Adipocyte (in vitro differentiated cells): ENCODE measurements at regions not wholly inside any gene's neighbourhood (a gene's known extent, or its start where the extent isn't known, plus 50 kb on each side); places are given as distances from the start of the nearest gene placed in this dataset.
A peak's percentile ranks its signal among the peaks of the same experiment; 100 is the strongest.
"Not testable (repeated sequence)": the region's sequence is repeated elsewhere in the genome, so short reads cannot be mapped to it uniquely, and the experiment has no call there.

Source experiments
- DNase-seq: peaks from one replicate; pipeline ENCODE4 v3.0.0-alpha.2; 2015; ENCODE audit warnings: low read depth
- H3K27me3 ChIP-seq: replicated peaks from 2 replicates; pipeline ENCODE4 v1.7.0; 2013; ENCODE audit warnings: mild to moderate bottlenecking, low read length, moderate library complexity; ENCODE audit not compliant: control insufficient read depth, insufficient read depth
- H3K36me3 ChIP-seq: 2 replicates; pipeline ENCODE4 v1.7.0; 2013; ENCODE audit warnings: low read length, mild to moderate bottlenecking, moderate library complexity; ENCODE audit not compliant: control insufficient read depth, insufficient read depth, severe bottlenecking
- H3K4me1 ChIP-seq: 2 replicates; pipeline ENCODE4 v1.7.0; 2013; ENCODE audit warnings: mild to moderate bottlenecking, low read length, moderate library complexity; ENCODE audit not compliant: control insufficient read depth, insufficient read depth
- H3K4me3 ChIP-seq: 2 replicates; pipeline ENCODE4 v1.7.0; 2013; ENCODE audit warnings: mild to moderate bottlenecking, low read length, moderate library complexity
- H3K9ac ChIP-seq: 2 replicates; pipeline ENCODE4 v1.7.0; 2013; ENCODE audit warnings: mild to moderate bottlenecking, low read length, moderate library complexity
- H3K9me3 ChIP-seq: 2 replicates; pipeline ENCODE4 v1.7.0; 2013; ENCODE audit warnings: mild to moderate bottlenecking, low read length, moderate library complexity; ENCODE audit not compliant: control insufficient read depth

GRCh38 chr20:60171738-60172137 lies 213.5 kb downstream of the CDH26 start:
- Histone ChIP-seq H3K9me3 (peaks cover 12% of the 10 kb centered on the region), H3K36me3 (no peaks in the 10 kb centered on the region), H3K27me3 (peaks cover 11% of the 10 kb centered on the region), H3K4me1 (peaks cover 12% of the 10 kb centered on the region), H3K9ac (peak overlapping the region; percentile 1), H3K4me3 (no peak overlapping the region)
- DNase-seq, result no peak

- Histone ChIP-seq H3K4me1 (peaks cover 12% of the 10 kb centered on the region), H3K27me3 (peaks cover 11% of the 10 kb centered on the region), H3K9ac (peak overlapping the region; percentile 1), H3K36me3 (no peaks in the 10 kb centered on the region), H3K9me3 (peaks cover 12% of the 10 kb centered on the region), H3K4me3 (no peak overlapping the region)
- DNase-seq, result no peak
These were observed 214.2 kb downstream of the CDH26 start for GRCh38 chr20:60172346-60172984.

- Histone ChIP-seq H3K27me3 (peaks cover 22% of the 10 kb centered on the region), H3K4me1 (peaks cover 8% of the 10 kb centered on the region), H3K9ac (no peak overlapping the region), H3K4me3 (no peak overlapping the region), H3K9me3 (peaks cover 8% of the 10 kb centered on the region), H3K36me3 (no peaks in the 10 kb centered on the region)
- no peak for DNase-seq
These were observed 218.9 kb downstream of the CDH26 start for GRCh38 chr20:60177080-60177479.

GRCh38 chr20:60180986-60181385 lies 222.8 kb downstream of the CDH26 start:
- Histone ChIP-seq H3K27me3 (peaks cover 21% of the 10 kb centered on the region), H3K9ac (no peak overlapping the region), H3K36me3 (no peaks in the 10 kb centered on the region), H3K4me3 (no peak overlapping the region), H3K9me3 (peaks cover 9% of the 10 kb centered on the region), H3K4me1 (no peaks in the 10 kb centered on the region)
- DNase-seq, result no peak

- no peaks in the 10 kb centered on the region for H3K36me3 ChIP-seq
- peaks cover 9% of the 10 kb centered on the region for H3K9me3 ChIP-seq
- H3K27me3 ChIP-seq, result peaks cover 6% of the 10 kb centered on the region
- no peak for DNase-seq
- no peaks in the 10 kb centered on the region for H3K4me1 ChIP-seq
- no peak overlapping the region for H3K9ac ChIP-seq
- no peak overlapping the region for H3K4me3 ChIP-seq
These were observed 228.2 kb downstream of the CDH26 start for GRCh38 chr20:60186412-60186811.

GRCh38 chr20:60187683-60188082 lies 229.5 kb downstream of the CDH26 start:
- Histone ChIP-seq H3K27me3 (peaks cover 5% of the 10 kb centered on the region), H3K4me3 (no peak overlapping the region), H3K9me3 (peaks cover 9% of the 10 kb centered on the region), H3K36me3 (no peaks in the 10 kb centered on the region), H3K4me1 (no peaks in the 10 kb centered on the region), H3K9ac (no peak overlapping the region)
- DNase-seq, result no peak

- no peaks in the 10 kb centered on the region for H3K4me1 ChIP-seq
- peak; percentile 8 for DNase-seq
- H3K36me3 ChIP-seq, result no peaks in the 10 kb centered on the region
- H3K9ac ChIP-seq, result no peak overlapping the region
- H3K27me3 ChIP-seq, result no peaks in the 10 kb centered on the region
- H3K4me3 ChIP-seq, result no peak overlapping the region
- H3K9me3 ChIP-seq, result no peaks in the 10 kb centered on the region
These were observed 232.8 kb downstream of the CDH26 start for GRCh38 chr20:60191014-60191413.

GRCh38 chr20:60192326-60192725 lies 234.1 kb downstream of the CDH26 start:
- Histone ChIP-seq H3K4me1 (no peaks in the 10 kb centered on the region), H3K27me3 (no peaks in the 10 kb centered on the region), H3K9me3 (no peaks in the 10 kb centered on the region), H3K9ac (no peak overlapping the region), H3K4me3 (no peak overlapping the region), H3K36me3 (no peaks in the 10 kb centered on the region)
- DNase-seq, result no peak

- H3K27me3 ChIP-seq, H3K4me3 ChIP-seq, H3K4me1 ChIP-seq, H3K9ac ChIP-seq, DNase-seq, H3K36me3 ChIP-seq: not testable (repeated sequence)
- peaks cover 12% of the 10 kb centered on the region for H3K9me3 ChIP-seq
These were observed 240.9 kb downstream of the CDH26 start for GRCh38 chr20:60199132-60199531.

- Histone ChIP-seq H3K9ac (no peak overlapping the region), H3K4me3 (no peak overlapping the region), H3K27me3 (peaks cover 7% of the 10 kb centered on the region), H3K9me3 (peaks cover 12% of the 10 kb centered on the region), H3K36me3 (no peaks in the 10 kb centered on the region), H3K4me1 (no peaks in the 10 kb centered on the region)
- DNase-seq, result no peak
These were observed 241.6 kb downstream of the CDH26 start for GRCh38 chr20:60199866-60200265.

- Histone ChIP-seq H3K27me3 (peaks cover 7% of the 10 kb centered on the region), H3K9ac (no peak overlapping the region), H3K36me3 (no peaks in the 10 kb centered on the region), H3K9me3 (peaks cover 12% of the 10 kb centered on the region), H3K4me3 (no peak overlapping the region), H3K4me1 (no peaks in the 10 kb centered on the region)
- no peak for DNase-seq
These were observed 242.2 kb downstream of the CDH26 start for GRCh38 chr20:60200305-60200918.
